WTC11 (cell line): ENCODE measurements at regions not wholly inside any gene's neighbourhood (a gene's known extent, or its start where the extent isn't known, plus 50 kb on each side); places are given as distances from the start of the nearest gene placed in this dataset.

ENCODE experiments used
- ATAC-seq: fragments of 200-7000 bp; cut with Tn5 transposase; 2 replicates; pipeline ENCODE4 v1.10.0; 2021; ENCODE audit warnings: mild to moderate bottlenecking, moderate library complexity
- CTCF ChIA-PET: fragments of 300-600 bp; sonication (Branson Sonifier 250); formaldehyde crosslinking; loops from one replicate; lab custom pipeline; 2021; ENCODE audit warnings: antibody characterized with exemption; lab: Charles Lee
- POLR2A ChIA-PET: fragments of 350-600 bp; sonication (Branson Sonifier 250); formaldehyde crosslinking; loops from one replicate; lab custom pipeline; 2021; ENCODE audit warnings: antibody characterized with exemption; lab: Charles Lee
- DNase-seq: peaks from one replicate; pipeline ENCODE4 v3.0.0; 2021; ENCODE audit warnings: low spot score
- H3K27ac Mint-ChIP-seq: 2 replicates; pipeline ENCODE4 v1.8.0; 2021; ENCODE audit warnings: mixed read lengths
- H3K27me3 Mint-ChIP-seq: 2 replicates; pipeline ENCODE4 v1.8.0; 2021; ENCODE audit warnings: low read depth, mild to moderate bottlenecking, moderate library complexity, mixed read lengths
- H3K36me3 Mint-ChIP-seq: 2 replicates; pipeline ENCODE4 v1.8.0; 2021; ENCODE audit warnings: mixed read lengths
- H3K4me1 Mint-ChIP-seq: 2 replicates; pipeline ENCODE4 v1.8.0; 2022; ENCODE audit warnings: mixed read lengths
- H3K4me3 Mint-ChIP-seq: 2 replicates; pipeline ENCODE4 v1.8.0; 2021; ENCODE audit warnings: mild to moderate bottlenecking, moderate library complexity, mixed read lengths
- H3K9me3 Mint-ChIP-seq: 2 replicates; pipeline ENCODE4 v1.8.0; 2021; ENCODE audit warnings: mixed read lengths
- ARID4B ChIP-seq: sonication (generic); formaldehyde crosslinking; IDR thresholded peaks from 2 replicates; pipeline ENCODE4 v1.8.0; 2023; ENCODE audit warnings: missing genetic modification reagents, mild to moderate bottlenecking, borderline replicate concordance
- ATF1 ChIP-seq: sonication (generic); formaldehyde crosslinking; IDR thresholded peaks from 2 replicates; pipeline ENCODE4 v1.8.1; 2023; ENCODE audit warnings: mild to moderate bottlenecking, moderate library complexity, missing genetic modification reagents
- ATF2 ChIP-seq: sonication (generic); formaldehyde crosslinking; IDR thresholded peaks from 2 replicates; pipeline ENCODE4 v1.8.1; 2022; ENCODE audit warnings: low read depth, missing genetic modification reagents, borderline replicate concordance
- CBFB ChIP-seq: sonication (generic); formaldehyde crosslinking; IDR thresholded peaks from 2 replicates; pipeline ENCODE4 v1.8.1; 2022; ENCODE audit warnings: mild to moderate bottlenecking, low read depth, missing genetic modification reagents
- CTCF ChIP-seq: fragments of 200-600 bp; IDR thresholded peaks from 2 replicates; pipeline ENCODE4 v1.8.0; 2022; ENCODE audit warnings: antibody characterized with exemption
- GABPB1 ChIP-seq: sonication (generic); formaldehyde crosslinking; IDR thresholded peaks from 2 replicates; pipeline ENCODE4 v1.8.1; 2023; ENCODE audit warnings: mild to moderate bottlenecking, missing genetic modification reagents
- NR2C2 ChIP-seq: sonication (generic); formaldehyde crosslinking; IDR thresholded peaks from 2 replicates; pipeline ENCODE4 v1.8.0; 2022; ENCODE audit warnings: mild to moderate bottlenecking, missing genetic modification reagents
- STAT6 ChIP-seq: sonication (generic); formaldehyde crosslinking; conservative IDR thresholded peaks from 2 replicates; pipeline ENCODE4 v1.8.1; 2023; ENCODE audit warnings: mild to moderate bottlenecking, low read depth, missing genetic modification reagents, moderate library complexity
- TCF7 ChIP-seq: sonication (generic); formaldehyde crosslinking; IDR thresholded peaks from 2 replicates; pipeline ENCODE4 v1.8.0; 2022; ENCODE audit warnings: mild to moderate bottlenecking, low read depth, missing genetic modification reagents, moderate library complexity
- ZBTB43 ChIP-seq: sonication (generic); formaldehyde crosslinking; IDR thresholded peaks from 2 replicates; pipeline ENCODE4 v1.8.1; 2023; ENCODE audit warnings: mild to moderate bottlenecking, missing genetic modification reagents
- ZNF121 ChIP-seq: sonication (generic); formaldehyde crosslinking; IDR thresholded peaks from 2 replicates; pipeline ENCODE4 v1.8.0; 2023; ENCODE audit warnings: missing genetic modification reagents
- ZNF138 ChIP-seq: sonication (generic); formaldehyde crosslinking; conservative IDR thresholded peaks from 2 replicates; pipeline ENCODE4 v1.8.1; 2022; ENCODE audit warnings: mild to moderate bottlenecking, moderate library complexity, missing genetic modification reagents
- ZNF512 ChIP-seq: sonication (generic); formaldehyde crosslinking; IDR thresholded peaks from 2 replicates; pipeline ENCODE4 v1.8.1; 2022; ENCODE audit warnings: missing genetic modification reagents, borderline replicate concordance
- ZNF532 ChIP-seq: fragments of 250-450 bp; sonication (Bioruptor Pico); IDR thresholded peaks from 2 replicates; pipeline ENCODE4 v1.9.0; 2021; ENCODE audit warnings: mild to moderate bottlenecking, borderline replicate concordance
- TF ChIP-seq, protein P1 (sequence below): sonication (generic); formaldehyde crosslinking; IDR thresholded peaks from 2 replicates; pipeline ENCODE4 v1.8.1; 2023; ENCODE audit warnings: mild to moderate bottlenecking, missing genetic modification reagents

- Mint-ChIP-seq H3K4me3 (no peak overlapping the region), H3K4me1 (no peaks in the 10 kb centered on the region), H3K36me3 (no peaks in the 10 kb centered on the region), H3K9me3 (no peaks in the 10 kb centered on the region), H3K27ac (no peak overlapping the region), H3K27me3 (no peaks in the 10 kb centered on the region)
- ChIA-PET POLR2A (no interaction called here), CTCF (interaction anchor here (0.7 kb wide), 1 partner anchor 210 kb away, joined by 3 read pairs; no protein-coding TSS in a partner anchor)
- DNase-seq (no peak), ATAC-seq (no peak)
- TF ChIP-seq NR2C2 (CRISPR knock-in tag), result no peak
- no peak for TF ChIP-seq STAT6 (CRISPR knock-in tag)
- no peak for TF ChIP-seq GABPB1 (CRISPR knock-in tag)
- TF ChIP-seq ATF1 (CRISPR knock-in tag), result no peak
- no peak for TF ChIP-seq CTCF
- no peak for TF ChIP-seq ZBTB43 (CRISPR knock-in tag)
- TF ChIP-seq CBFB, result no peak
- TF ChIP-seq ZNF138 (CRISPR knock-in tag), result no peak
- no peak for TF ChIP-seq ZNF532
- TF ChIP-seq ZNF121 (CRISPR knock-in tag), result no peak
Measured at GRCh38 chrX:150150780-150151125, 212.4 kb upstream of the MAMLD1 start.

GRCh38 chrX:150152036-150152435, 211.1 kb upstream of the MAMLD1 start:
- ChIA-PET POLR2A (no interaction called here), CTCF (no interaction called here)
- no peak overlapping the region for H3K4me3 Mint-ChIP-seq
- no peak for TF ChIP-seq ZNF512 (CRISPR knock-in tag)
- TF ChIP-seq TCF7 (CRISPR knock-in tag), result no peak
- TF ChIP-seq ARID4B (CRISPR knock-in tag), result no peak
- TF ChIP-seq ATF2 (CRISPR knock-in tag), result no peak
- TF ChIP-seq, protein P1, sequence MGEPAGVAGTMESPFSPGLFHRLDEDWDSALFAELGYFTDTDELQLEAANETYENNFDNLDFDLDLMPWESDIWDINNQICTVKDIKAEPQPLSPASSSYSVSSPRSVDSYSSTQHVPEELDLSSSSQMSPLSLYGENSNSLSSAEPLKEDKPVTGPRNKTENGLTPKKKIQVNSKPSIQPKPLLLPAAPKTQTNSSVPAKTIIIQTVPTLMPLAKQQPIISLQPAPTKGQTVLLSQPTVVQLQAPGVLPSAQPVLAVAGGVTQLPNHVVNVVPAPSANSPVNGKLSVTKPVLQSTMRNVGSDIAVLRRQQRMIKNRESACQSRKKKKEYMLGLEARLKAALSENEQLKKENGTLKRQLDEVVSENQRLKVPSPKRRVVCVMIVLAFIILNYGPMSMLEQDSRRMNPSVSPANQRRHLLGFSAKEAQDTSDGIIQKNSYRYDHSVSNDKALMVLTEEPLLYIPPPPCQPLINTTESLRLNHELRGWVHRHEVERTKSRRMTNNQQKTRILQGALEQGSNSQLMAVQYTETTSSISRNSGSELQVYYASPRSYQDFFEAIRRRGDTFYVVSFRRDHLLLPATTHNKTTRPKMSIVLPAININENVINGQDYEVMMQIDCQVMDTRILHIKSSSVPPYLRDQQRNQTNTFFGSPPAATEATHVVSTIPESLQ (CRISPR knock-in tag), result no peak

More at GRCh38 chrX:150152036-150152435, 211.1 kb upstream of the MAMLD1 start:
- ATAC-seq, result no peak
- no peak for DNase-seq
- H3K4me1 Mint-ChIP-seq, result no peaks in the 10 kb centered on the region
- no peaks in the 10 kb centered on the region for H3K9me3 Mint-ChIP-seq
- H3K27me3 Mint-ChIP-seq, result no peaks in the 10 kb centered on the region
- H3K27ac Mint-ChIP-seq, result no peak overlapping the region
- H3K36me3 Mint-ChIP-seq, result no peaks in the 10 kb centered on the region
